OCI-LY1 (cell line): ENCODE measurements at regions not wholly inside any gene's neighbourhood (a gene's known extent, or its start where the extent isn't known, plus 50 kb on each side); places are given as distances from the start of the nearest gene placed in this dataset.

ENCODE experiments used
- CTCF ChIP-seq: fragments of 200-600 bp; sonication (generic), shearing (Covaris generic); IDR thresholded peaks from 2 replicates; pipeline ENCODE4 v1.5.1; 2017; ENCODE audit warnings: mild to moderate bottlenecking, antibody characterized with exemption, low read length, moderate library complexity, mixed read lengths
- EZH2 ChIP-seq: fragments of 200-600 bp; sonication (generic), shearing (Covaris generic); IDR thresholded peaks from 2 replicates; pipeline ENCODE4 v1.8.0; 2017; ENCODE audit warnings: borderline replicate concordance, mixed run types, mild to moderate bottlenecking, antibody characterized with exemption, low read length, moderate library complexity, mixed read lengths

DNA sequence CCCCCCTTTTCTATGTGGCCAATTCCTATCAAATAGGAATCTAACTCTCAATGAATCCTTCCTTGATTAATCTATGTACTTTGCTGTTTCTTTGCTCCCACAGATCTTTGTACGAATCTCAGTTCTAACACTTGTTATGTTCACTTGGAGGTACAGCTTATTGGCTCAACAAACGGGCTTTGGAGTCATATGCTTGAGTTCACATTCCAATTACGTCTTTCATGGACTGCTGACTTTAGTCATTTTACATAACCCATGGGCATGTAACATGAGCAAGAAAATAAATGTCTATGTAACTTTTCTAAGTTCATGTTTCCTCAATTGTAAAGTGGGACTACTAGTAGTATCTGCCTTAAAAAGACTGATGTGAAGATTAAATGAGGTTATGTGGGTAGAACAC is 123.2 kb upstream of the TBC1D5 start:
- TF ChIP-seq EZH2: no peak
- TF ChIP-seq CTCF: no peak
